ENCODE measurements at regions not wholly inside any gene's neighbourhood (a gene's known extent, or its start where the extent isn't known, plus 50 kb on each side); places are given as distances from the start of the nearest gene placed in this dataset.

DNA sequence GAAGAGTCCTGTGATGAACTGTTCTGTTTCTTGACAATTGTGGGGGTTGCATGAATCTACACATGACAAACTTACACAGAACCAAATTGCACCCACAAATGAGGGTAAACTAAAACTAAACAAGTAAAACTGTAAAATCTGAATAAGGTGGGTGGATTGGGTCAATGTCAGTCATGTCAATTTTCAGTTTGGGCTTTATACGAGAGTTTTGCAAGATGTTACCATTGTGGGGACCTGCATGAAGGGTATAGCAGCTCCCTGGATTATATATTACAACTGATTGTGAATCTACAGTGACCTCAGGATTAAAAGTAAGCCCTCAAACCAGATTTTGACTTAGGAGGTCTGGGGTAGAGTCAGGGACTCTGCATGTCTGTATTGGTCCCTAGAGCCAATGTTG is 101.5 kb upstream of the LHX5 start:
- H3K4me3 ChIP-seq (replicated peaks in 1 of 3) = no peak overlapping the region

GRCh38 chr12:113571713-113572112 is 100.0 kb upstream of the LHX5 start:
- Histone ChIP-seq H3K36me3 (no peaks in the 10 kb centered on the region), H3K27me3 (no peaks in the 10 kb centered on the region), H3K4me1 (peaks cover 0 to 16% of the 10 kb centered on the region in 2 donors), H3K27ac (no peak overlapping the region), H3K4me3 (replicated peaks in 1 of 3) (no peak overlapping the region), H3K9me3 (no peaks in the 10 kb centered on the region)
- intact Hi-C loops (cut with DNase I) = no loop called here
- 78 to 87% methylated on average over 3 of the region's 3 CpGs for WGBS, 2 donors
- DNase-seq = no peak
- no peak for TF ChIP-seq POLR2A (IDR thresholded peaks at IDR 0.05)
- TF ChIP-seq, protein P1, sequence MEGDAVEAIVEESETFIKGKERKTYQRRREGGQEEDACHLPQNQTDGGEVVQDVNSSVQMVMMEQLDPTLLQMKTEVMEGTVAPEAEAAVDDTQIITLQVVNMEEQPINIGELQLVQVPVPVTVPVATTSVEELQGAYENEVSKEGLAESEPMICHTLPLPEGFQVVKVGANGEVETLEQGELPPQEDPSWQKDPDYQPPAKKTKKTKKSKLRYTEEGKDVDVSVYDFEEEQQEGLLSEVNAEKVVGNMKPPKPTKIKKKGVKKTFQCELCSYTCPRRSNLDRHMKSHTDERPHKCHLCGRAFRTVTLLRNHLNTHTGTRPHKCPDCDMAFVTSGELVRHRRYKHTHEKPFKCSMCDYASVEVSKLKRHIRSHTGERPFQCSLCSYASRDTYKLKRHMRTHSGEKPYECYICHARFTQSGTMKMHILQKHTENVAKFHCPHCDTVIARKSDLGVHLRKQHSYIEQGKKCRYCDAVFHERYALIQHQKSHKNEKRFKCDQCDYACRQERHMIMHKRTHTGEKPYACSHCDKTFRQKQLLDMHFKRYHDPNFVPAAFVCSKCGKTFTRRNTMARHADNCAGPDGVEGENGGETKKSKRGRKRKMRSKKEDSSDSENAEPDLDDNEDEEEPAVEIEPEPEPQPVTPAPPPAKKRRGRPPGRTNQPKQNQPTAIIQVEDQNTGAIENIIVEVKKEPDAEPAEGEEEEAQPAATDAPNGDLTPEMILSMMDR (IDR thresholded peaks at IDR 0.05) = no peak

More for the DNA sequence above, 101.5 kb upstream of the LHX5 start:
- 94 to 95% methylated on average over 1 of the region's 1 CpG for WGBS, 2 donors
- no peak overlapping the region for H3K27ac ChIP-seq
- H3K9me3 ChIP-seq = no peaks in the 10 kb centered on the region
- no peak for TF ChIP-seq POLR2A (IDR thresholded peaks at IDR 0.05)
- TF ChIP-seq, protein P1 (IDR thresholded peaks at IDR 0.05) = no peak
- H3K27me3 ChIP-seq = no peaks in the 10 kb centered on the region
- no peaks in the 10 kb centered on the region for H3K36me3 ChIP-seq
- no peak for DNase-seq
- intact Hi-C loops (cut with DNase I) = no loop called here
- H3K4me1 ChIP-seq = peaks cover 0 to 22% of the 10 kb centered on the region in 2 donors

DNA sequence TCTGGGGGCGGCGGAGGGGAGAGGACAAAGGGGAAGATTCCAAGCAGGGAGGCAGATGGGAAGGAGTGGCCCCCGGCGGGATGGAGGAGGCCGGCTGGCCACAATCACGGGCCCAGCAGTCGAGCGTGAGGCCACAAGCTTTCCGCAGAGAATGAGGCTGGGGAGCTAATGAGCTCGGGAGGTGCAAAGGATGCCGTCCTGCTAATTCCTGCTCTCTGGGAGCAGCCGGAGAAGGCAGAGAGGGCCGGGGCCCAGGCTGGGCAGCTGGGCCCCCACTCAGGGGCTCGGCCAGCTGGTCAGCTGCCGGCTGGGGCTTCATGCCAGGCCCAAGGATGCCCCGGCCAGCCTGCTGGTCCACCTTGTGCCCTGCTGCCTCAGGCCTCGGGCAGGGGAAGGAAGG is 98.1 kb upstream of the LHX5 start:
- no peaks in the 10 kb centered on the region for H3K9me3 ChIP-seq
- intact Hi-C loops (cut with DNase I) = no loop called here
- H3K27me3 ChIP-seq = no peaks in the 10 kb centered on the region
- TF ChIP-seq POLR2A (IDR thresholded peaks at IDR 0.05) = no peak
- TF ChIP-seq, protein P1 (IDR thresholded peaks at IDR 0.05) = no peak
- no peaks in the 10 kb centered on the region for H3K36me3 ChIP-seq
- H3K4me3 ChIP-seq (replicated peaks in 1 of 3) = no peak overlapping the region
- DNase-seq = no peak
- 51 to 65% methylated on average over 11 to 12 of the region's 17 CpGs for WGBS, 2 donors
- H3K4me1 ChIP-seq = peaks cover 0 to 3% of the 10 kb centered on the region in 2 donors
- no peak overlapping the region for H3K27ac ChIP-seq

- no peak for TF ChIP-seq POLR2A (IDR thresholded peaks at IDR 0.05)
- TF ChIP-seq, protein P1 (IDR thresholded peaks at IDR 0.05) = no peak
- Histone ChIP-seq H3K27ac (no peak overlapping the region), H3K4me1 (no peaks in the 10 kb centered on the region), H3K4me3 (replicated peaks in 1 of 3) (no peak overlapping the region), H3K9me3 (no peaks in the 10 kb centered on the region), H3K36me3 (no peaks in the 10 kb centered on the region), H3K27me3 (no peaks in the 10 kb centered on the region)
- intact Hi-C loops (cut with DNase I) = no loop called here
- DNase-seq = no peak
- WGBS, 2 donors = 68 to 98% methylated on average over 2 of the region's 2 CpGs
Measured at GRCh38 chr12:113568021-113568420, 96.3 kb upstream of the LHX5 start.

- WGBS, 2 donors = 24 to 35% methylated on average over 8 of the region's 8 CpGs
- no peaks in the 10 kb centered on the region for H3K9me3 ChIP-seq
- H3K4me3 ChIP-seq (replicated peaks in 1 of 3) = no peak overlapping the region
- TF ChIP-seq, protein P1 (IDR thresholded peaks at IDR 0.05) = no peak
- no peak for TF ChIP-seq POLR2A (IDR thresholded peaks at IDR 0.05)
- H3K36me3 ChIP-seq = no peaks in the 10 kb centered on the region
- H3K27ac ChIP-seq = no peak overlapping the region
- DNase-seq = no peak
- H3K4me1 ChIP-seq = no peaks in the 10 kb centered on the region
- no peaks in the 10 kb centered on the region for H3K27me3 ChIP-seq
- intact Hi-C loops (cut with DNase I) = no loop called here
Measured at GRCh38 chr12:113565368-113565767, 93.7 kb upstream of the LHX5 start.
